GM21619 (cell line): ENCODE measurements at regions not wholly inside any gene's neighbourhood (a gene's known extent, or its start where the extent isn't known, plus 50 kb on each side); places are given as distances from the start of the nearest gene placed in this dataset.
"Not testable (repeated sequence)": the region's sequence is repeated elsewhere in the genome, so short reads cannot be mapped to it uniquely, and the experiment has no call there.

Experiments used
- ATAC-seq: cut with Tn5 transposase; IDR thresholded peaks from one replicate; pipeline ENCODE4 v1.9.1; 2021; ENCODE audit not compliant: unreplicated experiment

- ATAC-seq, result no peak
These were observed 1000.3 kb downstream of the BRD1 start for GRCh38 chr22:48827268-48827846.

- ATAC-seq, result no peak
These were observed 1001.1 kb downstream of the BRD1 start for GRCh38 chr22:48826546-48826945.

- no peak for ATAC-seq
These were observed 1001.7 kb downstream of the BRD1 start for GRCh38 chr22:48825802-48826520.

- ATAC-seq, result no peak
These were observed 1002.7 kb downstream of the BRD1 start for GRCh38 chr22:48824712-48825651.

GRCh38 chr22:48823941-48824340 is 1003.7 kb downstream of the BRD1 start:
- no peak for ATAC-seq

GRCh38 chr22:48822278-48823233 is 1005.1 kb downstream of the BRD1 start:
- ATAC-seq, result no peak

GRCh38 chr22:48821727-48822126 is 1005.9 kb downstream of the BRD1 start:
- no peak for ATAC-seq

- no peak for ATAC-seq
These were observed 1006.4 kb downstream of the BRD1 start for GRCh38 chr22:48821346-48821690.

GRCh38 chr22:48820481-48821345 is 1007.0 kb downstream of the BRD1 start:
- no peak for ATAC-seq

- ATAC-seq, result no peak
These were observed 1007.7 kb downstream of the BRD1 start for GRCh38 chr22:48819961-48820360.

GRCh38 chr22:48819232-48819631 is 1008.4 kb downstream of the BRD1 start:
- no peak for ATAC-seq

- not testable (repeated sequence) for ATAC-seq
These were observed 1010.2 kb downstream of the BRD1 start for GRCh38 chr22:48817491-48817890.

- ATAC-seq, result no peak
These were observed 1015.8 kb downstream of the BRD1 start for GRCh38 chr22:48811885-48812284.

- no peak for ATAC-seq
These were observed 1019.4 kb downstream of the BRD1 start for GRCh38 chr22:48808038-48808960.

GRCh38 chr22:48807155-48807554 is 1020.5 kb downstream of the BRD1 start:
- ATAC-seq, result no peak

- ATAC-seq, result no peak
These were observed 1021.4 kb downstream of the BRD1 start for GRCh38 chr22:48806227-48806781.

- no peak for ATAC-seq
These were observed 1022.2 kb downstream of the BRD1 start for GRCh38 chr22:48805516-48805915.

GRCh38 chr22:48804811-48805301 is 1022.8 kb downstream of the BRD1 start:
- ATAC-seq, result no peak
